Cardiac muscle cell (in vitro differentiated cells and primary cell): ENCODE measurements at regions not wholly inside any gene's neighbourhood (a gene's known extent, or its start where the extent isn't known, plus 50 kb on each side); places are given as distances from the start of the nearest gene placed in this dataset.

Experiments
- DNase-seq, 2 donors: peaks; one replicate each; pipeline versions ENCODE4 v3.0.0 to v3.0.0-alpha.2; 2010 to 2017; ENCODE audit warnings: low read depth in 1 of 2, low spot score in 1 of 2
- H3K27ac ChIP-seq: fragments of 200-600 bp; sonication (generic); 2 replicates; pipeline ENCODE4 v1.5.1; 2016
- H3K27me3 ChIP-seq: fragments of 200-600 bp; sonication (generic); 2 replicates; pipeline ENCODE4 v1.6.0; 2016; ENCODE audit warnings: control low read depth
- H3K36me3 ChIP-seq: fragments of 200-600 bp; sonication (generic); 2 replicates; pipeline ENCODE4 v1.5.1; 2016; ENCODE audit warnings: control low read depth
- H3K4me1 ChIP-seq: fragments of 200-600 bp; sonication (generic); 2 replicates; pipeline ENCODE4 v1.8.1; 2017; ENCODE audit warnings: low read depth, mild to moderate bottlenecking, mixed run types
- H3K4me3 ChIP-seq: fragments of 200-600 bp; sonication (generic); 2 replicates; pipeline ENCODE4 v1.5.1; 2016; ENCODE audit warnings: mild to moderate bottlenecking
- H3K9me3 ChIP-seq: fragments of 200-600 bp; sonication (generic); 2 replicates; pipeline ENCODE4 v1.5.1; 2017; ENCODE audit warnings: low read depth, mild to moderate bottlenecking, control low read depth
- CTCF ChIP-seq: IDR thresholded peaks from 2 replicates; pipeline ENCODE4 v1.5.1; 2012; ENCODE audit warnings: low read depth, mild to moderate bottlenecking, low read length

- Histone ChIP-seq H3K4me3 (no peak overlapping the region), H3K27me3 (no peaks in the 10 kb centered on the region), H3K36me3 (no peaks in the 10 kb centered on the region), H3K4me1 (peaks cover 20% of the 10 kb centered on the region), H3K9me3 (no peaks in the 10 kb centered on the region), H3K27ac (no peak overlapping the region)
- DNase-seq, result no peak
- no peak for TF ChIP-seq CTCF
Observed at GRCh38 chr3:6523043-6523442, 337.9 kb upstream of the GRM7 start.

DNA sequence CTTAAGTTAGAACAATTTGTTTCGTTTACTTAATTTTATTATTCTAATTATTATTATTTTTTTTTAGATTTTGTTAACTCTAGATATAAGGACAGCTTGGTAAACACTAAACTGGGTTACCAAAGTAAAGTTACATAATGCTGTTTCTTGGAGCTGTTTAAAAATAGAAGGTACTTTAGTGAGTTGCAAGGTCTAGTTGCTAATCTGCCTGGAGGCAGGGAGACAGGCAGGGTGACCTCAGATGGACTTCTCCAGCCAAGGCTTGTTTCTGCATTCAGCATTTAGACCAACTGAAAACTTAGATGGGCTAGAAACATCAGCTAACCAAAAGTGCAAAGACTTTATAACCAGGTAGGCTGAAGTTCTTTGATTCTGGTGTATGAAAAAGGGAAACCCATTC, 336.4 kb upstream of the GRM7 start:
- TF ChIP-seq CTCF, result no peak
- no peaks in the 10 kb centered on the region for H3K27me3 ChIP-seq
- H3K27ac ChIP-seq, result no peak overlapping the region
- H3K4me3 ChIP-seq, result no peak overlapping the region
- H3K4me1 ChIP-seq, result peaks cover 20% of the 10 kb centered on the region
- DNase-seq, result peak in 1 of 2 donors; percentile 38
- no peaks in the 10 kb centered on the region for H3K36me3 ChIP-seq
- no peaks in the 10 kb centered on the region for H3K9me3 ChIP-seq

- Histone ChIP-seq H3K27ac (no peak overlapping the region), H3K36me3 (no peaks in the 10 kb centered on the region), H3K4me3 (no peak overlapping the region), H3K4me1 (peaks cover 20% of the 10 kb centered on the region), H3K9me3 (no peaks in the 10 kb centered on the region), H3K27me3 (no peaks in the 10 kb centered on the region)
- DNase-seq, result no peak
- no peak for TF ChIP-seq CTCF
Observed at GRCh38 chr3:6526321-6526720, 334.6 kb upstream of the GRM7 start.

- no peaks in the 10 kb centered on the region for H3K27me3 ChIP-seq
- no peak for TF ChIP-seq CTCF
- no peaks in the 10 kb centered on the region for H3K9me3 ChIP-seq
- no peak for DNase-seq
- no peak overlapping the region for H3K27ac ChIP-seq
- H3K4me1 ChIP-seq, result peaks cover 17% of the 10 kb centered on the region
- H3K4me3 ChIP-seq, result no peak overlapping the region
- no peaks in the 10 kb centered on the region for H3K36me3 ChIP-seq
Observed at GRCh38 chr3:6526861-6527260, 334.1 kb upstream of the GRM7 start.

DNA sequence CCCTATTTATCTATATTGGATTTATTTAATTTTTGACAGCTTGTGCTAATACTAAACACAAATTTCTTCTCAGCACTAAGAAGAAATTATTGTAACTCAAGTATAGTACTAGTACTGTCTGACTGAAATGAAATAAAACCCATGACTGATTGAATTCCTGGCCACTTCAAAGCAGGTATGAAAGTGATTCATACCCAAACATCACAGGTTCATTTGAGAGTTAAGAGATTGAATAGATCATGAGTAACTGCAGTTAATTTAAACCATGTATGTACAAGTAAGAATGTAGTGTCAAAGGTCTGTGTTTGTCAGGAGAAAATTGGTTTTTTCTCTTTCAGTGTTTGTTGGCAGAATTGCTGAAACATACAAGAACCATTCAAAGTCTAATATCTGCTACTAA, 332.0 kb upstream of the GRM7 start:
- no peak for TF ChIP-seq CTCF
- DNase-seq, result no peak
- Histone ChIP-seq H3K27me3 (no peaks in the 10 kb centered on the region), H3K4me3 (no peak overlapping the region), H3K9me3 (no peaks in the 10 kb centered on the region), H3K36me3 (no peaks in the 10 kb centered on the region), H3K4me1 (peaks cover 11% of the 10 kb centered on the region), H3K27ac (no peak overlapping the region)

GRCh38 chr3:6531153-6531552, 329.8 kb upstream of the GRM7 start:
- TF ChIP-seq CTCF, result no peak
- Histone ChIP-seq H3K36me3 (no peaks in the 10 kb centered on the region), H3K4me3 (no peak overlapping the region), H3K4me1 (no peaks in the 10 kb centered on the region), H3K27me3 (no peaks in the 10 kb centered on the region), H3K9me3 (no peaks in the 10 kb centered on the region), H3K27ac (no peak overlapping the region)
- DNase-seq, result no peak
